RPMI7951 (cell line): ENCODE measurements at regions not wholly inside any gene's neighbourhood (a gene's known extent, or its start where the extent isn't known, plus 50 kb on each side); places are given as distances from the start of the nearest gene placed in this dataset.
"Not testable (repeated sequence)": the region's sequence is repeated elsewhere in the genome, so short reads cannot be mapped to it uniquely, and the experiment has no call there.

Experiments used
- DNase-seq: peaks from one replicate; pipeline ENCODE4 v3.0.0-alpha.2; 2012; ENCODE audit warnings: low read depth

GRCh38 chr3:134106580-134106979, 76.9 kb upstream of the SLCO2A1 start:
- no peak for DNase-seq

GRCh38 chr3:134105876-134106556, 76.3 kb upstream of the SLCO2A1 start:
- DNase-seq, result no peak

- DNase-seq, result no peak
These were observed 74.3 kb upstream of the SLCO2A1 start for GRCh38 chr3:134104031-134104430.

GRCh38 chr3:134103470-134103869, 73.7 kb upstream of the SLCO2A1 start:
- no peak for DNase-seq

- DNase-seq, result no peak
These were observed 73.3 kb upstream of the SLCO2A1 start for GRCh38 chr3:134102976-134103375.

GRCh38 chr3:134096214-134096613, 66.5 kb upstream of the SLCO2A1 start:
- DNase-seq, result not testable (repeated sequence)

GRCh38 chr3:134095005-134095404, 65.3 kb upstream of the SLCO2A1 start:
- no peak for DNase-seq

GRCh38 chr3:134094491-134094890, 64.8 kb upstream of the SLCO2A1 start:
- no peak for DNase-seq

GRCh38 chr3:134093956-134094355, 64.2 kb upstream of the SLCO2A1 start:
- no peak for DNase-seq

- DNase-seq, result no peak
These were observed 62.5 kb upstream of the SLCO2A1 start for GRCh38 chr3:134092208-134092701.

- DNase-seq, result no peak
These were observed 60.3 kb upstream of the SLCO2A1 start for GRCh38 chr3:134090031-134090430.

- DNase-seq, result no peak
These were observed 57.6 kb upstream of the SLCO2A1 start for GRCh38 chr3:134087060-134087974.

GRCh38 chr3:134086616-134087015, 56.9 kb upstream of the SLCO2A1 start:
- no peak for DNase-seq

GRCh38 chr3:134085034-134085775, 55.5 kb upstream of the SLCO2A1 start:
- DNase-seq, result peak; percentile 72

- DNase-seq, result no peak
These were observed 54.7 kb upstream of the SLCO2A1 start for GRCh38 chr3:134084242-134084950.

GRCh38 chr3:134083626-134084241, 54.0 kb upstream of the SLCO2A1 start:
- no peak for DNase-seq

GRCh38 chr3:134083008-134083407, 53.3 kb upstream of the SLCO2A1 start:
- DNase-seq, result no peak

GRCh38 chr3:134082582-134082981, 52.9 kb upstream of the SLCO2A1 start:
- no peak for DNase-seq

- no peak for DNase-seq
These were observed 51.5 kb upstream of the SLCO2A1 start for GRCh38 chr3:134081211-134081610.

GRCh38 chr3:134080761-134081160, 51.0 kb upstream of the SLCO2A1 start:
- no peak for DNase-seq

- DNase-seq, result no peak
These were observed 50.0 kb upstream of the SLCO2A1 start for GRCh38 chr3:134079761-134080160.
